ENCODE measurements at regions not wholly inside any gene's neighbourhood (a gene's known extent, or its start where the extent isn't known, plus 50 kb on each side); places are given as distances from the start of the nearest gene placed in this dataset.

- TF ChIP-seq CTCF (IDR thresholded peaks at IDR 0.05; ENCODE audit: insufficient read depth, low read length, poor library complexity, severe bottlenecking) (no peak), EZH2phosphoT487 (conservative IDR thresholded peaks at IDR 0.05; ENCODE audit: low read length) (no peak)
These were observed 291.2 kb upstream of the RBMS3 start for GRCh38 chr3:28989646-28990089.
